Right cardiac atrium (tissue), 5 donors: ENCODE measurements at regions not wholly inside any gene's neighbourhood (a gene's known extent, or its start where the extent isn't known, plus 50 kb on each side); places are given as distances from the start of the nearest gene placed in this dataset.
"Not testable (repeated sequence)": the region's sequence is repeated elsewhere in the genome, so short reads cannot be mapped to it uniquely, and the experiment has no call there.

Source experiments
- ATAC-seq, 2 donors: fragments of 200-7000 bp; cut with Tn5 transposase; one replicate each; pipeline versions ENCODE4 v1.8.0 to v1.9.1; 2020; ENCODE audit warnings: moderate library complexity in 2 of 2, mild to moderate bottlenecking in 1 of 2
- DNase-seq, 3 donors: peaks; one replicate each; pipeline ENCODE4 v3.0.0-alpha.2; 2020
- H3K27ac ChIP-seq: one replicate; pipeline ENCODE4 v1.5.1; 2013; ENCODE audit warnings: mild to moderate bottlenecking, low read length, control low read depth, moderate library complexity
- H3K27me3 ChIP-seq: one replicate; pipeline ENCODE4 v1.6.1; 2013; ENCODE audit not compliant: control insufficient read depth, insufficient read depth
- H3K4me1 ChIP-seq: one replicate; pipeline ENCODE4 v1.6.1; 2013; ENCODE audit warnings: low read length; ENCODE audit not compliant: control insufficient read depth, insufficient read depth
- H3K4me3 ChIP-seq: one replicate; pipeline ENCODE4 v1.5.1; 2013; ENCODE audit warnings: low read length, control low read depth
- H3K9me3 ChIP-seq: one replicate; pipeline ENCODE4 v1.6.1; 2013; ENCODE audit warnings: low read length; ENCODE audit not compliant: control insufficient read depth
- WGBS: extraction: QIAGEN DNeasy Blood & Tissue Kit; methylation state at CpG from one replicate; pipeline ENCODE4 v1.1.7; 2013; 5-methylcytosine and 5-hydroxymethylcytosine counted together
- intact Hi-C, 4 donors: fragments of 100-400 bp; cut with DNase I; formaldehyde crosslinking; loops; one replicate each; pipeline versions ENCODE4 v1.11.0 to v1.14.0; 2022 to 2023
- donor health status: healthy with polysubstance abuse.
- donor health status: DM: no; HTN: yes; CAD: no.
- donor health status: DM: no; HTN: no; CAD: no.
- donor health status: DM: no; HTN: yes; CAD: no; lungs with severe emphysema.
- donor health status: DM: yes; HTN: yes; CAD: no.

DNA sequence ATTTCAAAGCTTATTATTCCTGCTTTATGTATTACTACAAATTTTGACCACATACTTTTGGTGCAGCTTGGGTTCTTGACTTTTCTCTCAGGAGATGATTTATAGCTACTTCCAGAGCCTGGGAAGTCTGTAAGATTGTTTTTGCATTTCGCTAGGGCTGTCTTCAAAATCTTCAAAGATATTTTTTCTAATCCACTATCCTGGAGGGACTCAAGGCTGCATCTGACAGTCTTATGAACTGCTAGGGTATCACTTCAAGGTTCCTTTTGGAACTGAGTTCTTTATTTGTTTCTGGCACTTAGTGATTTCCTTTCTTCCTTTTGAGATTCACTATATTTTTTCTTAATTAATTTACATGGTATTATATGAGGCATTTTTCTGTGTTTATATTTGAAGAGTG is 90.0 kb upstream of the LYPLAL1 start:
- DNase-seq = no peak
- intact Hi-C loops = no loop called here
- no peak for ATAC-seq
- H3K27me3 ChIP-seq = no peaks in the 10 kb centered on the region
- no peak overlapping the region for H3K4me3 ChIP-seq
- H3K27ac ChIP-seq = no peak overlapping the region
- H3K9me3 ChIP-seq = no peaks in the 10 kb centered on the region
- 91% methylated on average over 1 of the region's 1 CpG for WGBS
- H3K4me1 ChIP-seq = no peaks in the 10 kb centered on the region

DNA sequence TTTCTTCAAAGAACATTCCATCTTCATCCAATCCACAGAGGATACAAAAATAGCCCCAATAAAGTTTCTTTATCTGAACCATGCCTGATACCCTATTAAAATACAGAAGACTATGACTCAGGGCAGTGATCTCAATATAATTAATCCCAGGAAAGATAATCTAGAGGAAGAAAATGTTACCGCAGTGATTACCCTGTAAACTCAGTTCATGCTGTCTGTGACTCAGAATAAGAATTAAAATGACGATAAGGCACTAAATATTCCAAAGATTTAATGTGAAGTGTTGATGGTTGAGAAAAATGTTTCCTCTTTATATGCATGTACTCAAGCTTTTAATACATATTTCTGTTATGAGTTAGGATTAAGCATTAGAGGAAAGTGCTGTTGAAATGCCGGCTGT is 88.6 kb upstream of the LYPLAL1 start:
- Histone ChIP-seq H3K27ac (no peak overlapping the region), H3K4me3 (no peak overlapping the region), H3K27me3 (no peaks in the 10 kb centered on the region), H3K9me3 (no peaks in the 10 kb centered on the region), H3K4me1 (no peaks in the 10 kb centered on the region)
- 58% methylated on average over 3 of the region's 3 CpGs for whole genome bisulfite sequencing
- intact Hi-C loops = no loop called here
- DNase-seq (no peak), ATAC-seq (no peak)

DNA sequence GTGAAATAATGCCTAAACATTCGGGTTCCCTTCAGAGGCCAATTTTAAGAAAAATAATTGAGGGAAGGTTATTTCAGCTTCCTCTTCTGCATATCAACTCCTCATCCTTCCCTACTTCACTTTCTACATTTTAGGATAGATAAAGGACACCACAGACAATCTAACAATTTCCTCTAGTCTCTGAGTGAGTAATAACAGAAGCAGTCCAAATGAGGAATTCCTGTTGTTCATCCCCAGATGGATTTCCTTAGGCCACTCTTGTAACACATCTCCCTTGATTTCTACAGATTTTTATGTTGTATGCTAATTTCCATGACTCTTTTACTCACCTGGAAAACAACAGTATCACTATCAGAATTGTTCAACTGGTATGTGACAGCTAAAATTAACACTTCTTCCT is 87.7 kb upstream of the LYPLAL1 start:
- Histone ChIP-seq H3K4me1 (no peaks in the 10 kb centered on the region), H3K4me3 (no peak overlapping the region), H3K27me3 (no peaks in the 10 kb centered on the region), H3K27ac (no peak overlapping the region), H3K9me3 (no peaks in the 10 kb centered on the region)
- intact Hi-C loops = no loop called here
- WGBS = 59% methylated on average over 1 of the region's 1 CpG
- ATAC-seq (no peak), DNase-seq (no peak)

DNA sequence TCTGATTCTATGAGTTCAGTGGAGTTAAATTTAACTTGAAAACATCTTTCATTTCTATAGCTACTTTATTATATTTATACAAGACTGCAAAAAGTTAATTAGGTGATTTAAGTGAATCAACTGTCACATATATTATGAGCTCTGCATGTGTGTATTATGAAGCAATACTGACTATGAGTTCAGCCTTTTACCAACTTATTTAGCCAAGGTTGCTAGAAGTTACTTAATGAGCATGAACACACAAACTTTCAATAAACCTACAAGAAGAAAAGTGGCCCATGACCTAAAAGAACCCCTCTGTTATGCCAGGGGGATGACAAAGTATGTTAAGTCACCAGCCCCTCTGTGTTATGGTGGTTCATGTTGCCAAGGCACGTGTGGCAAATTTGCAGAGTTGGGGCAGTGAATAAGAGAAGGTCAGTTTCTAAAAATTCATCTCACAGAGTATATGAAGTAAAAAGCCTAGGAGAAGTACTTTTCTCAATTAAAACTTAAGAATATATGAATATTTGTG is 86.7 kb upstream of the LYPLAL1 start:
- WGBS = 29% methylated on average over 1 of the region's 1 CpG

DNA sequence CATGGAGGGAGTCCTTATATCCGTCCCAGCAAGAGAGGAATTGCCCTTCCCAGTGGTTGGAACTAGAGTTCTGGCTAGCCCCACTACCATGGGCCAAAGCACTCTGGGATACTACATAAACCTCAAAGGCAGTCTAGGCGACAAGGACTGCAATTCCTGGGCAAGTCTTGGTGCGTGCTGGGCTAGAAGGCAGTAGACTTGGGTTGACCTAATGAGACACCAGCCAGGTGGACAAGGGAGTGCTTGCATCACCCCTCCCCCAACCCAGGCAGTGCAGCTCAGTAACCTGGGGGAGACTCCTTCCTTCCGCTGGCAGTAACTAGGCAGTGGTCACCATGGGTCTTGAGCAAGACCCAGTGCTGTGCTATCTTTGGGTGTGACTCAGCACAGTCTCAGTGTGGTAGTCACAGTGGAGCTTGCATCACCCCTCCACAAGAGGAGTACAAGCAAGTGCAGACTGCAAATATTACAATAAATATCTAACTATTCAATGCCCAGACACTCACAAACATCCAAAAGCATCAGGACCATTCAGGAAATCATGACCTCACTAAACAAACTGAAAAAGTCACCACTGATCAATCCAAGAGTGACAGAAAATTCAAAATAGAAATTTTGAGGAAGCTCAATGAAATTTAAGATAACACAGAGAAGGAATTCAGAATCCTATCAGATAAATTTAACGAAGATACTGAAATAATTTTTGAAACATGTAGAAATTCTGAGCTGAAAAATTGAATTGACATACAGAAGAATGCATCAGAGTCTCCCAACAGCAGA is 84.7 kb upstream of the LYPLAL1 start:
- Histone ChIP-seq H3K9me3 (no peaks in the 10 kb centered on the region), H3K4me1 (no peaks in the 10 kb centered on the region), H3K27me3 (no peaks in the 10 kb centered on the region), H3K27ac (no peak overlapping the region), H3K4me3 (no peak overlapping the region)
- ATAC-seq = peak; percentile 91 to 93
- 85% methylated on average over 5 of the region's 5 CpGs for WGBS
- peak; percentile 53 to 71 (median 64) for DNase-seq
- intact Hi-C loops = no loop called here

More for the DNA sequence above, 86.7 kb upstream of the LYPLAL1 start:
- no peak overlapping the region for H3K27ac ChIP-seq
- ATAC-seq = no peak
- DNase-seq = no peak
- intact Hi-C loops = no loop called here
- no peaks in the 10 kb centered on the region for H3K4me1 ChIP-seq
- H3K4me3 ChIP-seq = no peak overlapping the region
- no peaks in the 10 kb centered on the region for H3K27me3 ChIP-seq
- no peaks in the 10 kb centered on the region for H3K9me3 ChIP-seq

DNA sequence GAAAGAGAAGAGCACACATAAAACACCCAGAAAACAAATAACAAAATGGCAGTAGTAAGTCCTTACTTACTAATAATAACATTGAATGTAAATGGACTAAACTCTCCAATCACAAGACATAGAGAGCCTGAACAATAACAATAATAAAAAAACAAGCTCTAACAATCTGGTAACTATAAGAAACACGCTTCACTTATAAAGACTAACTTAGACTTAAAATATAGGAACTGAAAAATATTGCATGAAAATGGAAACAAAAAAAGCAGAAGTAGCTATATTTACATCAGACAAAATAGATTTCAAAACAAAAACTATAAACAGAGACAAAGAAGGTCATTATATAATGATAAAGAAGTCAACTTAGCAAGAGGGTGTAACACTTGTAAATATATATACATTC is 83.1 kb upstream of the LYPLAL1 start:
- WGBS = 87% methylated on average over 1 of the region's 1 CpG
- no peak overlapping the region for H3K4me3 ChIP-seq
- DNase-seq (no peak), ATAC-seq (no peak)
- H3K4me1 ChIP-seq = no peaks in the 10 kb centered on the region
- no peaks in the 10 kb centered on the region for H3K27me3 ChIP-seq
- no peak overlapping the region for H3K27ac ChIP-seq
- intact Hi-C loops = no loop called here
- no peaks in the 10 kb centered on the region for H3K9me3 ChIP-seq

DNA sequence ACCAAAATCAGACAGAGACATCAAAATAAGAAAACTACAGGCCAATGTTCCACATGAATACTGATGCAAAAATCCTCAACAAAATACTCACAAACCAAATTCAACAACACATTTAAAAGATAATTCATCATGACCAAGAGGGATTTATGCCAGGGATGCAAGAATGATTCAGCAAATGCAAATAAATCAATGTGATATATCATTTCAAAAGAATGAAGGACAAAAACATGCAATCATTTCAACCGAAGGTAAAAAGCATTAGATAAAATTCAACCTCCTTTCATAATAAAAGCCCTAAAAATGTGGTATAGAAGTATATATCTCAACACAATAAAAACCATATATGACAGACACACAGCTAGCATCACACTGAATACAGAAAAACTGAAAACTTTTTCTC is 81.5 kb upstream of the LYPLAL1 start:
- 76% methylated on average over 1 of the region's 1 CpG for WGBS
- H3K4me3 ChIP-seq = no peak overlapping the region
- no peaks in the 10 kb centered on the region for H3K4me1 ChIP-seq
- no peaks in the 10 kb centered on the region for H3K27me3 ChIP-seq
- H3K27ac ChIP-seq = no peak overlapping the region
- intact Hi-C loops = no loop called here
- H3K9me3 ChIP-seq = no peaks in the 10 kb centered on the region
- ATAC-seq (no peak), DNase-seq (no peak)

DNA sequence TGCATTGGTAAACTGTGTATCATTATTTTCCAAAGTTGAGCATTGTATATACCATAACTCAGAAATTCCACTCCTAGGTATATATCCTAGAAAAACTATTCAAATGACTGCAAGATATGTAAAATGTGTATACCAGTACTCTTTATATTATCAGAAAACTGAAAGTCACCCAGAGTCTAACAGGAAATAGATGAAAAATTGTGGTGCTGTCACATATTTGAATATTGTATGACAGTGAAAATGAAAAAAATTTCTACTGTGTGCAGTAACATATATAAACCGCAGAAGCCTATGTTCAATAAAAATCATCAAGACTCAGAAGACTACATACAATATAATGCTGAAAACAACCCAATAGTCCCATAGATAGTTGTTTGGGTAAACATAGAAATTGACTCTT is 74.4 kb upstream of the LYPLAL1 start:
- intact Hi-C loops = no loop called here
- Histone ChIP-seq H3K27me3 (no peaks in the 10 kb centered on the region), H3K9me3 (no peaks in the 10 kb centered on the region), H3K4me1 (no peaks in the 10 kb centered on the region), H3K27ac (no peak overlapping the region), H3K4me3 (no peak overlapping the region)
- 33% methylated on average over 1 of the region's 1 CpG for WGBS
- ATAC-seq = no peak
- no peak for DNase-seq

DNA sequence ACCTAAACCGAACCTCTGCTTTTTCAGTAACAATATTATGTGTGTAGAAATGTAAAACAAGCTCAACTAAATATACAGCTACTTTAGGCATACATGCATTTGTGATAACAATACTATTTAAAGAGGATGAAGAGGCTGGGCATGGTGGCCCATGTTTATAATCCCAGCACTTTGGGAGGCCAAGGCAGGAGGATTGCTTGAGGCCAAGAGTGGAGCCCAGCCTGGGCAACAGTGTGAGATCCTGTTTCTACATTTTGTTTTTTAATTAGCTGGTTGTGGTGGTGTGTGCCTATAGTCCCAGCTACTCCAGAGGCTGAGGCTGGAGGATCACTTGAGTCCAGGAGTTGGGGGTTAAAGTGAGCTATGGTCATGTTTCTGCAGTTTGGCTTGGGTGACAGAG is 73.6 kb upstream of the LYPLAL1 start:
- Histone ChIP-seq H3K4me1 (no peaks in the 10 kb centered on the region), H3K9me3 (no peaks in the 10 kb centered on the region), H3K4me3 (no peak overlapping the region), H3K27me3 (no peaks in the 10 kb centered on the region), H3K27ac (no peak overlapping the region)
- 46% methylated on average over 1 of the region's 1 CpG for WGBS
- ATAC-seq = no peak
- no peak for DNase-seq
- intact Hi-C loops = no loop called here

DNA sequence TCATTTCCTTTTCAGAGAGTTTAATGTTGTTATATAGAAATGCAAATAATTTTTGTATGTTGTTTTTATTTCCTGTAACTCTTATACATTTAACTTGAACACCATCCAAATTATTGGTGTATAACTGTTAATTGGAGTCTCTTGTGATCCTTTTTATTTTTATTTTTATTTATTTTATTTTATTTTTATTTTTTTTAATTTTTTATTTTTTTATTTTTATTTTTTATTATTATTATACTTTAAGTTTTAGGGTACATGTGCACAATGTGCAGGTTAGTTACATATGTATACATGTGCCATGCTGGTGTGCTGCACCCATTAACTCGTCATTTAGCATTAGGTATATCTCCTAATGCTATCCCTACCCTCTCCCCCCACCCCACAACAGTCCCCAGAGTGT is 71.2 kb upstream of the LYPLAL1 start:
- DNase-seq, H3K9me3 ChIP-seq, H3K27me3 ChIP-seq, H3K4me3 ChIP-seq, H3K4me1 ChIP-seq, H3K27ac ChIP-seq, intact Hi-C loops, ATAC-seq: not testable (repeated sequence)
- 89% methylated on average over 1 of the region's 1 CpG for WGBS

DNA sequence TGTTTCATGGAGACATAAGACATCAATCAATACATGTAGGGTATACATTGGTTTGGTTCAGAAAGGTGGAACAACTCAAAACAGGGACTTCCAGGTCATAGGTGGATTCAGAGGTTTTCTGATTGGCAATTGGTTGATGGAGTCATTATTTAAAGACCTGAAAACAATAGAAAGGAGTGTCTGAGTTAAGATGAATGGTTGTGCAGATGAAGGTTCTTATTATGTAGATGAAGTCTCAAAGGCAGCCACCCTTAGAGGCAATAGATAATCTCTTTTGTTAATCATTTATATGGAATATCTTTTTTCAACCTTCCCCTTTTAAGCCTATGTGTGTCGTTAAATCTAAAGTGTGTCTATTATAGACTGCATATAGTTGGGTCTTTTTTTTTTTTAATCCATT is 67.8 kb upstream of the LYPLAL1 start:
- Histone ChIP-seq H3K27me3 (no peaks in the 10 kb centered on the region), H3K4me1 (no peaks in the 10 kb centered on the region), H3K9me3 (no peaks in the 10 kb centered on the region), H3K27ac (no peak overlapping the region), H3K4me3 (no peak overlapping the region)
- WGBS = 92% methylated on average over 1 of the region's 1 CpG
- intact Hi-C loops = no loop called here
- DNase-seq (no peak), ATAC-seq (no peak)
